Cardiac muscle cell (in vitro differentiated cells and primary cell): ENCODE measurements at regions not wholly inside any gene's neighbourhood (a gene's known extent, or its start where the extent isn't known, plus 50 kb on each side); places are given as distances from the start of the nearest gene placed in this dataset.
A peak's percentile ranks its signal among the peaks of the same experiment; 100 is the strongest.

ENCODE experiments used
- DNase-seq, 2 donors: peaks; one replicate each; pipeline versions ENCODE4 v3.0.0 to v3.0.0-alpha.2; 2010 to 2017; ENCODE audit warnings: low read depth in 1 of 2, low spot score in 1 of 2
- H3K27ac ChIP-seq: fragments of 200-600 bp; sonication (generic); 2 replicates; pipeline ENCODE4 v1.5.1; 2016
- H3K27me3 ChIP-seq: fragments of 200-600 bp; sonication (generic); 2 replicates; pipeline ENCODE4 v1.6.0; 2016; ENCODE audit warnings: control low read depth
- H3K36me3 ChIP-seq: fragments of 200-600 bp; sonication (generic); 2 replicates; pipeline ENCODE4 v1.5.1; 2016; ENCODE audit warnings: control low read depth
- H3K4me1 ChIP-seq: fragments of 200-600 bp; sonication (generic); 2 replicates; pipeline ENCODE4 v1.8.1; 2017; ENCODE audit warnings: low read depth, mild to moderate bottlenecking, mixed run types
- H3K4me3 ChIP-seq: fragments of 200-600 bp; sonication (generic); 2 replicates; pipeline ENCODE4 v1.5.1; 2016; ENCODE audit warnings: mild to moderate bottlenecking
- H3K9me3 ChIP-seq: fragments of 200-600 bp; sonication (generic); 2 replicates; pipeline ENCODE4 v1.5.1; 2017; ENCODE audit warnings: low read depth, mild to moderate bottlenecking, control low read depth
- TF ChIP-seq, protein P1 (sequence below): IDR thresholded peaks from 2 replicates; pipeline ENCODE4 v1.5.1; 2012; ENCODE audit warnings: low read depth, mild to moderate bottlenecking, low read length

DNA sequence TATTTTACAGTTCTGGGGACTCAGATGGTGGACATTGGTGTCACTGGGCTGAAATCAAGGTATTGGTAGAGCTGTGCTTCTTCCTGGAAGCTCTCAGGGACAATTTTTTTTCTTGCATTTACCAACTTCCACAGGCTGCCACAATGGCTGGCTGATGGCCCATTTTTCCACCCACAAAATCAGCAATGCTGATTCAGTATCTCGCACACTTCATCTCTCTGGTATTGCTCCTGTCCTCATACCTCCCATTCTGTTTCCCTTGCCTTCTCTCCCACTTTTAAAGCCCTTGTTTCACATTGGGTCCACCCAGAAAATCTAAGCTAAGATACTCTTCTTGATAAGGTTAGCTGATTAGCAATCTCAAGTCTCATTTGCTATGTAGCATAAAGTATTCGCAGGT lies 530.9 kb upstream of the POM121L12 start:
- Histone ChIP-seq H3K4me3 (no peak overlapping the region), H3K27me3 (no peaks in the 10 kb centered on the region), H3K36me3 (no peaks in the 10 kb centered on the region), H3K27ac (no peak overlapping the region), H3K9me3 (no peaks in the 10 kb centered on the region), H3K4me1 (no peaks in the 10 kb centered on the region)
- DNase-seq, result no peak
- TF ChIP-seq, protein P1, sequence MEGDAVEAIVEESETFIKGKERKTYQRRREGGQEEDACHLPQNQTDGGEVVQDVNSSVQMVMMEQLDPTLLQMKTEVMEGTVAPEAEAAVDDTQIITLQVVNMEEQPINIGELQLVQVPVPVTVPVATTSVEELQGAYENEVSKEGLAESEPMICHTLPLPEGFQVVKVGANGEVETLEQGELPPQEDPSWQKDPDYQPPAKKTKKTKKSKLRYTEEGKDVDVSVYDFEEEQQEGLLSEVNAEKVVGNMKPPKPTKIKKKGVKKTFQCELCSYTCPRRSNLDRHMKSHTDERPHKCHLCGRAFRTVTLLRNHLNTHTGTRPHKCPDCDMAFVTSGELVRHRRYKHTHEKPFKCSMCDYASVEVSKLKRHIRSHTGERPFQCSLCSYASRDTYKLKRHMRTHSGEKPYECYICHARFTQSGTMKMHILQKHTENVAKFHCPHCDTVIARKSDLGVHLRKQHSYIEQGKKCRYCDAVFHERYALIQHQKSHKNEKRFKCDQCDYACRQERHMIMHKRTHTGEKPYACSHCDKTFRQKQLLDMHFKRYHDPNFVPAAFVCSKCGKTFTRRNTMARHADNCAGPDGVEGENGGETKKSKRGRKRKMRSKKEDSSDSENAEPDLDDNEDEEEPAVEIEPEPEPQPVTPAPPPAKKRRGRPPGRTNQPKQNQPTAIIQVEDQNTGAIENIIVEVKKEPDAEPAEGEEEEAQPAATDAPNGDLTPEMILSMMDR, result no peak

- no peak for DNase-seq
- Histone ChIP-seq H3K4me3 (no peak overlapping the region), H3K36me3 (no peaks in the 10 kb centered on the region), H3K4me1 (no peaks in the 10 kb centered on the region), H3K9me3 (no peaks in the 10 kb centered on the region), H3K27me3 (no peaks in the 10 kb centered on the region), H3K27ac (no peak overlapping the region)
- TF ChIP-seq, protein P1, result no peak
Measured at GRCh38 chr7:52502281-52502680, 533.2 kb upstream of the POM121L12 start.

- TF ChIP-seq, protein P1, result no peak
- Histone ChIP-seq H3K4me3 (no peak overlapping the region), H3K27me3 (no peaks in the 10 kb centered on the region), H3K36me3 (no peaks in the 10 kb centered on the region), H3K27ac (no peak overlapping the region), H3K9me3 (no peaks in the 10 kb centered on the region), H3K4me1 (no peaks in the 10 kb centered on the region)
- DNase-seq, result no peak
Measured at GRCh38 chr7:52501696-52502095, 533.7 kb upstream of the POM121L12 start.

- TF ChIP-seq, protein P1, result no peak
- no peaks in the 10 kb centered on the region for H3K9me3 ChIP-seq
- no peak overlapping the region for H3K4me3 ChIP-seq
- no peak overlapping the region for H3K27ac ChIP-seq
- H3K36me3 ChIP-seq, result no peaks in the 10 kb centered on the region
- no peaks in the 10 kb centered on the region for H3K27me3 ChIP-seq
- H3K4me1 ChIP-seq, result no peaks in the 10 kb centered on the region
- no peak for DNase-seq
Measured at GRCh38 chr7:52500841-52501240, 534.6 kb upstream of the POM121L12 start.

DNA sequence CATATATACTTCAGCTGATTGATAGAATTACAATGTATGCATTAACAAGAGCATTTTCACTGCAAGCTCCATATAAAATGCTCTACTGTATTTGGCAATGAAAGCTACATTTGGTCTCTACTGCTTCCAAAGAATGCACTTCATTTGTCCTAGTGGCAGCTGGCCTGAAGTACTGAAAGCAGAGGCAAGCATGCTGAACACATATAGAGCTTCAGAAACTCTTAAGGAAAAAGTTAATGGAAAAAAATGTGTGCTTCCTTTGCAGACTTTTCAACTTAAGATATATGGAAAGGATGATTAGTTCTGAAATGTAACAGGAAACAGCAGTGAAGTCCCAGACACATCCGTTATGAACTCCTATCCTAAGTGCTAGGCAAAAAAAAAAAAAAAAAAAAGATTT lies 537.1 kb upstream of the POM121L12 start:
- Histone ChIP-seq H3K9me3 (no peaks in the 10 kb centered on the region), H3K4me3 (no peak overlapping the region), H3K27me3 (no peaks in the 10 kb centered on the region), H3K36me3 (no peaks in the 10 kb centered on the region), H3K4me1 (no peaks in the 10 kb centered on the region), H3K27ac (no peak overlapping the region)
- TF ChIP-seq, protein P1, result no peak
- peak in 1 of 2 donors; percentile 7 for DNase-seq

GRCh38 chr7:52486267-52486666 lies 549.2 kb upstream of the POM121L12 start:
- TF ChIP-seq, protein P1, result no peak
- Histone ChIP-seq H3K9me3 (no peaks in the 10 kb centered on the region), H3K36me3 (no peaks in the 10 kb centered on the region), H3K4me3 (no peak overlapping the region), H3K4me1 (no peaks in the 10 kb centered on the region), H3K27ac (no peak overlapping the region), H3K27me3 (no peaks in the 10 kb centered on the region)
- DNase-seq, result peak in 1 of 2 donors; percentile 30
